Adrenal gland (tissue), 5 donors: ENCODE measurements at regions not wholly inside any gene's neighbourhood (a gene's known extent, or its start where the extent isn't known, plus 50 kb on each side); places are given as distances from the start of the nearest gene placed in this dataset.

Source experiments
- POLR2A ChIP-seq, 2 donors: fragments of 450-650 bp; IDR thresholded peaks; one replicate each; pipeline ENCODE4 v1.6.1; 2017; ENCODE audit warnings: antibody characterized with exemption in 2 of 2, mild to moderate bottlenecking in 2 of 2, moderate library complexity in 1 of 2
- TF ChIP-seq, protein P1 (sequence below), 6 experiments: fragments of 450-650 bp in 4 of 6; fragments of 200-600 bp in 2 of 6; sonication (generic) in 1 of 6; IDR thresholded peaks; 1 replicate in 5 of 6; 2 replicates in 1 of 6; pipeline versions ENCODE4 v1.5.1 to v1.8.0; 2016 to 2021; ENCODE audit warnings: antibody characterized with exemption in 6 of 6, mild to moderate bottlenecking in 2 of 6, moderate library complexity in 1 of 6
- donor health status: DM: no; HTN: no; CAD: no.

DNA sequence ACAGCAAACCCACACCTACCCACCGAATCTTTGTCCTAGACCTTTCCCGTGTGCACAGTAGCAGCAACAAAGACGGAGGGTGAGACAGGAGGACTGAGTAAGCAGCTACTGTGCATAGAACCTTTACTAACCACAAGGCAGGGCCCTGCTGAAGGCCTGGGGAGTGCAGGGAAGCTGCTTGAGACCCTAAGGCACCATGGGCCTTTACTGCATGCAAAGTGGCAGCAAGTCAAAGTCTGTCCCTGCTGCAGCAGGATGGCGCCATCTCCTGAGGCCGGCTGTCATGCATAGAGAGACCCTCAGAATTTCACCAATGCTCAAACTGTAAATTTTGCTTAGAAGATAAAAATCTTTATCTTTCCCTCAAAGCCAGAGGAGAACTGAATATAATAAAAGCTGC is 610.5 kb downstream of the ACTR3B start:
- TF ChIP-seq, protein P1, sequence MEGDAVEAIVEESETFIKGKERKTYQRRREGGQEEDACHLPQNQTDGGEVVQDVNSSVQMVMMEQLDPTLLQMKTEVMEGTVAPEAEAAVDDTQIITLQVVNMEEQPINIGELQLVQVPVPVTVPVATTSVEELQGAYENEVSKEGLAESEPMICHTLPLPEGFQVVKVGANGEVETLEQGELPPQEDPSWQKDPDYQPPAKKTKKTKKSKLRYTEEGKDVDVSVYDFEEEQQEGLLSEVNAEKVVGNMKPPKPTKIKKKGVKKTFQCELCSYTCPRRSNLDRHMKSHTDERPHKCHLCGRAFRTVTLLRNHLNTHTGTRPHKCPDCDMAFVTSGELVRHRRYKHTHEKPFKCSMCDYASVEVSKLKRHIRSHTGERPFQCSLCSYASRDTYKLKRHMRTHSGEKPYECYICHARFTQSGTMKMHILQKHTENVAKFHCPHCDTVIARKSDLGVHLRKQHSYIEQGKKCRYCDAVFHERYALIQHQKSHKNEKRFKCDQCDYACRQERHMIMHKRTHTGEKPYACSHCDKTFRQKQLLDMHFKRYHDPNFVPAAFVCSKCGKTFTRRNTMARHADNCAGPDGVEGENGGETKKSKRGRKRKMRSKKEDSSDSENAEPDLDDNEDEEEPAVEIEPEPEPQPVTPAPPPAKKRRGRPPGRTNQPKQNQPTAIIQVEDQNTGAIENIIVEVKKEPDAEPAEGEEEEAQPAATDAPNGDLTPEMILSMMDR (IDR thresholded peaks at IDR 0.05) = no peak
- no peak for TF ChIP-seq POLR2A (IDR thresholded peaks at IDR 0.05)
